SK-N-SH treated with all-trans-retinoic acid at 6 μM for 48 hours (cell line): ENCODE measurements at regions not wholly inside any gene's neighbourhood (a gene's known extent, or its start where the extent isn't known, plus 50 kb on each side); places are given as distances from the start of the nearest gene placed in this dataset.

ENCODE experiments used
- ARNTL ChIP-seq: fragments of 450-650 bp; formaldehyde crosslinking; IDR thresholded peaks from 2 replicates; pipeline ENCODE4 v1.5.0; 2020; ENCODE audit warnings: low read depth, mild to moderate bottlenecking, moderate library complexity, borderline replicate concordance
- BACH2 ChIP-seq: fragments of 250-450 bp; sonication (Bioruptor Pico); IDR thresholded peaks from 2 replicates; pipeline ENCODE4 v1.9.0; 2021; ENCODE audit warnings: mild to moderate bottlenecking, borderline replicate concordance
- CSDC2 ChIP-seq: fragments of 250-450 bp; sonication (Bioruptor Pico); IDR thresholded peaks from 2 replicates; pipeline ENCODE4 v1.5.0; 2020; ENCODE audit warnings: mild to moderate bottlenecking, moderate library complexity
- CSRNP3 ChIP-seq: fragments of 250-450 bp; sonication (Bioruptor Pico); IDR thresholded peaks from 2 replicates; pipeline ENCODE4 v1.5.1; 2021; ENCODE audit warnings: mild to moderate bottlenecking, moderate library complexity
- PATZ1 ChIP-seq: fragments of 250-450 bp; sonication (Bioruptor Pico); IDR thresholded peaks from 2 replicates; pipeline ENCODE4 v1.8.0; 2020; ENCODE audit warnings: mild to moderate bottlenecking, moderate library complexity, borderline replicate concordance
- ZNF565 ChIP-seq: fragments of 450-650 bp; formaldehyde crosslinking; conservative IDR thresholded peaks from 2 replicates; pipeline ENCODE4 v1.5.0; 2020; ENCODE audit warnings: low read depth, mild to moderate bottlenecking, moderate library complexity

- TF ChIP-seq ARNTL (CRISPR knock-in tag) (no peak), CSRNP3 (CRISPR knock-in tag) (no peak), ZNF565 (CRISPR knock-in tag) (no peak), PATZ1 (no peak), CSDC2 (CRISPR knock-in tag) (no peak), BACH2 (no peak)
Observed at GRCh38 chr2:120464448-120464931, 118.6 kb downstream of the INHBB start.
